ENCODE measurements at regions not wholly inside any gene's neighbourhood (a gene's known extent, or its start where the extent isn't known, plus 50 kb on each side); places are given as distances from the start of the nearest gene placed in this dataset.

DNA sequence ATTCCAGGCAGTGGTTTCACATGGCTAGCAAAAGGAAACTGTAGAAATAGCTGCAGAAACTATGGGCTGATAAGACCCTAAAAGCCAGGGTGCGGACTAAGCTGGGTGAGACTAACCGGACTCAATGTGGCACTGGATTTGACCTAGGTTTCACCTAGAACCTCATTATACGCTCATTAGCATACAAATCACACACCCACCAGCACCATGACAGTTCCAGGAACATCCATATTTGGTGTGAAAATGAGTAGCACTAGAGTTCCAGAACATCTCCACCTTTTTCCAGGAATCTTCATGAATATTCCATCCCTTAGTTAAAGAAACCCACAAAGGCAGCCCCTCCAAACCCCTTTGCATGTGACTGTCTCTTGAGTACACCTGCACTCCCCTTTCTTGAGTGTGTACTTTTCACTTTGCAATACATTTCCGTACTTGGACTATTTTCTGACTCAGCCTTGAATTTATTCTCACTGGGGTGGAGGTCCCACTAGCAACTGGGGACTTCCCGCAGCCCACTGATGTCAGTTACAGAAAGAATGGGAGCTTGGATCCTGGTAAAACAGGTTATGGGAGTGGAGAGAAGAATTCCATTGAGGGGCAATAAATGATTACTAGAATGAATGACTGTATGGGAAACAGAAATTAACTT is 58.0 kb upstream of the SPATA31C2 start:
- no peak for TF ChIP-seq CTCF (IDR thresholded peaks at IDR 0.05)
- no peak for TF ChIP-seq POLR2A (IDR thresholded peaks at IDR 0.05)
- H3K27me3 ChIP-seq, result no peaks in the 10 kb centered on the region
- no peak for DNase-seq
- no peak overlapping the region for H3K4me3 ChIP-seq
- no peak overlapping the region for H3K27ac ChIP-seq
- intact Hi-C loops (cut with DNase I), result no loop called here
- no peaks in the 10 kb centered on the region for H3K9me3 ChIP-seq
- 75 to 90% methylated on average over 5 of the region's 5 CpGs for WGBS, 2 donors
- no peaks in the 10 kb centered on the region for H3K36me3 ChIP-seq
- H3K4me1 ChIP-seq, result peaks cover 0 to 9% (median 0%) of the 10 kb centered on the region in 3 donors

DNA sequence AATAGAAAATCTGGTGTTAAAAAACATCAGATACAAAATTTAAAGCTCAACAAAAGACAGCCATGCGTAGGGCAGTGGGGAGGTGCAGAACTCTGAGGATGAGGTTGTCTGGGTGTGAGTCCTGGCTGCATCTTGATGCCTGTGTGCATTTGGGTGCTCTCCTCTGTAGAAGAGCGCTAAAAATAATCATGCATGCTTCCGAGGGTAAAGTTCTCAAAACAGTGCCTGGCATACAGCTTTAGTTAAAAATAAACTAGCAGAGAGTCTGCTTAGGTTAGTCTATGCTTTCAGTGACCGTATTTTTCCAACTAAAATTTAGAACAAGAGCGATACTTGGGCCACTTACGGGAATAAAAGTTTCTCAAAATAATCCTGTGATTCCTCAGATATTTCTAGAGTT is 55.5 kb upstream of the SPATA31C2 start:
- H3K4me1 ChIP-seq, result peaks cover 0 to 9% (median 0%) of the 10 kb centered on the region in 3 donors

GRCh38 chr9:88191456-88191855 is 53.2 kb upstream of the SPATA31C2 start:
- H3K9me3 ChIP-seq, result no peaks in the 10 kb centered on the region
- TF ChIP-seq POLR2A (IDR thresholded peaks at IDR 0.05) (no peak), CTCF (IDR thresholded peaks at IDR 0.05) (no peak)
- H3K27ac ChIP-seq, result no peak overlapping the region
- H3K36me3 ChIP-seq, result no peaks in the 10 kb centered on the region
- DNase-seq, result no peak
- no peaks in the 10 kb centered on the region for H3K27me3 ChIP-seq
- H3K4me3 ChIP-seq, result no peak overlapping the region
- H3K4me1 ChIP-seq, result no peaks in the 10 kb centered on the region
- 45 to 64% methylated on average over 2 of the region's 2 CpGs for WGBS, 2 donors
- intact Hi-C loops (cut with DNase I), result no loop called here

More for the DNA sequence above, 55.5 kb upstream of the SPATA31C2 start:
- no peak overlapping the region for H3K27ac ChIP-seq
- TF ChIP-seq CTCF (IDR thresholded peaks at IDR 0.05), result no peak
- TF ChIP-seq POLR2A (IDR thresholded peaks at IDR 0.05), result no peak
- DNase-seq, result no peak
- intact Hi-C loops (cut with DNase I), result no loop called here
- no peaks in the 10 kb centered on the region for H3K9me3 ChIP-seq
- 65 to 73% methylated on average over 6 of the region's 6 CpGs for WGBS, 2 donors
- no peaks in the 10 kb centered on the region for H3K27me3 ChIP-seq
- no peak overlapping the region for H3K4me3 ChIP-seq
- H3K36me3 ChIP-seq, result no peaks in the 10 kb centered on the region

GRCh38 chr9:88189371-88189770 is 51.1 kb upstream of the SPATA31C2 start:
- Histone ChIP-seq H3K36me3 (no peaks in the 10 kb centered on the region), H3K4me1 (no peaks in the 10 kb centered on the region), H3K27me3 (no peaks in the 10 kb centered on the region), H3K4me3 (no peak overlapping the region), H3K27ac (no peak overlapping the region), H3K9me3 (no peaks in the 10 kb centered on the region)
- intact Hi-C loops (cut with DNase I), result no loop called here
- no peak for DNase-seq
- WGBS, 2 donors, result 100% methylated on average over 1 of the region's 1 CpG
- TF ChIP-seq POLR2A (IDR thresholded peaks at IDR 0.05) (no peak), CTCF (IDR thresholded peaks at IDR 0.05) (no peak)

Data from esophagus squamous epithelium (tissue), 5 donors.